Left ventricle myocardium inferior (tissue), 1 donor: ENCODE measurements at regions not wholly inside any gene's neighbourhood (a gene's known extent, or its start where the extent isn't known, plus 50 kb on each side); places are given as distances from the start of the nearest gene placed in this dataset.
"Not testable (repeated sequence)": the region's sequence is repeated elsewhere in the genome, so short reads cannot be mapped to it uniquely, and the experiment has no call there.

ENCODE experiments used
- DNase-seq: peaks from one replicate; pipeline ENCODE4 v3.0.0-alpha.2; 2020
- H3K27ac ChIP-seq: fragments of 200-600 bp; replicated peaks from 2 replicates; pipeline ENCODE4 v1.8.0; 2021
- H3K27me3 ChIP-seq: fragments of 200-600 bp; 2 replicates; pipeline ENCODE4 v1.8.0; 2021; ENCODE audit warnings: low read depth
- H3K36me3 ChIP-seq: fragments of 200-600 bp; 2 replicates; pipeline ENCODE4 v1.8.0; 2021
- H3K4me1 ChIP-seq: fragments of 200-600 bp; 2 replicates; pipeline ENCODE4 v1.8.0; 2021
- H3K4me3 ChIP-seq: fragments of 200-600 bp; 2 replicates; pipeline ENCODE4 v1.8.0; 2021; ENCODE audit warnings: mild to moderate bottlenecking, moderate library complexity
- H3K9me3 ChIP-seq: fragments of 200-600 bp; replicated peaks from 2 replicates; pipeline ENCODE4 v1.8.0; 2021
- intact Hi-C: fragments of 100-400 bp; cut with micrococcal nuclease; formaldehyde crosslinking; loops from one replicate; pipeline ENCODE4 v1.11.0; 2022
- TF ChIP-seq, protein P1 (sequence below): fragments of 200-600 bp; IDR thresholded peaks from 2 replicates; pipeline ENCODE4 v1.8.0; 2021; ENCODE audit warnings: antibody characterized with exemption, mild to moderate bottlenecking, borderline replicate concordance
- donor health status: DM: no; HTN: yes; CAD: no; lungs with severe emphysema.

DNA sequence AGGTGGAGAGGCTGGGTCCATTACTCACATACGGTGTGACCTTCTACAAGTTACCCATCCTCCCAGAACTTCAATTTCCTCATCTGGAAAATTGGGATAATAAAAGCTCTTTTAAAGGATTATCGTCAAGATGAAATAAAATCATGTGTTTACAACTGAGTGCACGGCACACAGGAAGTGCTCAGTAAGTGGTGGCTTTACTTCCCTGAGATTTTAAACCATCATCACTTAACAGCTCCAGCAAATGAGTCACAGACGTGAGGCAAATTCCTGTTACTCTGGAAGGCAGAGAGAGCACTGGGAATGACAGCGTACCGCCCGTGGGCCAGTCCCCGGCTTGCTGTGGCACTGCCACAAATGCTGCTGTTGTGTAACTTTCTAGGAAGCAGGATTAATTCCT is 64.1 kb downstream of the MRPL57 start:
- TF ChIP-seq, protein P1, sequence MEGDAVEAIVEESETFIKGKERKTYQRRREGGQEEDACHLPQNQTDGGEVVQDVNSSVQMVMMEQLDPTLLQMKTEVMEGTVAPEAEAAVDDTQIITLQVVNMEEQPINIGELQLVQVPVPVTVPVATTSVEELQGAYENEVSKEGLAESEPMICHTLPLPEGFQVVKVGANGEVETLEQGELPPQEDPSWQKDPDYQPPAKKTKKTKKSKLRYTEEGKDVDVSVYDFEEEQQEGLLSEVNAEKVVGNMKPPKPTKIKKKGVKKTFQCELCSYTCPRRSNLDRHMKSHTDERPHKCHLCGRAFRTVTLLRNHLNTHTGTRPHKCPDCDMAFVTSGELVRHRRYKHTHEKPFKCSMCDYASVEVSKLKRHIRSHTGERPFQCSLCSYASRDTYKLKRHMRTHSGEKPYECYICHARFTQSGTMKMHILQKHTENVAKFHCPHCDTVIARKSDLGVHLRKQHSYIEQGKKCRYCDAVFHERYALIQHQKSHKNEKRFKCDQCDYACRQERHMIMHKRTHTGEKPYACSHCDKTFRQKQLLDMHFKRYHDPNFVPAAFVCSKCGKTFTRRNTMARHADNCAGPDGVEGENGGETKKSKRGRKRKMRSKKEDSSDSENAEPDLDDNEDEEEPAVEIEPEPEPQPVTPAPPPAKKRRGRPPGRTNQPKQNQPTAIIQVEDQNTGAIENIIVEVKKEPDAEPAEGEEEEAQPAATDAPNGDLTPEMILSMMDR: no peak
- no peaks in the 10 kb centered on the region for H3K36me3 ChIP-seq
- no peaks in the 10 kb centered on the region for H3K4me1 ChIP-seq
- no peak overlapping the region for H3K4me3 ChIP-seq
- DNase-seq: no peak
- no peaks in the 10 kb centered on the region for H3K27me3 ChIP-seq
- peaks cover 6% of the 10 kb centered on the region for H3K9me3 ChIP-seq
- intact Hi-C loops: no loop called here
- H3K27ac ChIP-seq: no peak overlapping the region

DNA sequence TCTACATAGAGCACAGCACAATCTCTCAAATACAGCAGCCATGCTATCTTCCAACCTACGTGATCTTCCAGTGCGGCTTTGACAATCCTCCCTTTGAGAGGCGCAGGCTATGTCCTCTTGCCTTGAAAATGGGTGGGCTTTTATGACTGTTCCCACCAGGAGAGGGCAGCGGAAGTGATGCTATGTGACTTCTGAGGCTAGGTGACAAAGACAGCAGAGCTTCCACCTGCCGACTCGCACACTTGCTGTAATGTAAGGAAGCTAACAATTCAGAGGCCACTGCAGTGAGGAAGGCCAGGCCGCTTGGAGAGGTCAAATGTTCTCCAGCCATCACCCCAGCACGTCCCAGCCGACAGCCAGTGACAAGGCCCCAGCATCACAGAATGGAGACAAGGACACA is 65.8 kb downstream of the MRPL57 start:
- intact Hi-C loops: no loop called here
- DNase-seq: no peak
- H3K27ac ChIP-seq: no peak overlapping the region
- H3K27me3 ChIP-seq: no peaks in the 10 kb centered on the region
- H3K4me3 ChIP-seq: no peak overlapping the region
- TF ChIP-seq, protein P1: no peak
- peaks cover 6% of the 10 kb centered on the region for H3K9me3 ChIP-seq
- H3K4me1 ChIP-seq: no peaks in the 10 kb centered on the region
- no peaks in the 10 kb centered on the region for H3K36me3 ChIP-seq

DNA sequence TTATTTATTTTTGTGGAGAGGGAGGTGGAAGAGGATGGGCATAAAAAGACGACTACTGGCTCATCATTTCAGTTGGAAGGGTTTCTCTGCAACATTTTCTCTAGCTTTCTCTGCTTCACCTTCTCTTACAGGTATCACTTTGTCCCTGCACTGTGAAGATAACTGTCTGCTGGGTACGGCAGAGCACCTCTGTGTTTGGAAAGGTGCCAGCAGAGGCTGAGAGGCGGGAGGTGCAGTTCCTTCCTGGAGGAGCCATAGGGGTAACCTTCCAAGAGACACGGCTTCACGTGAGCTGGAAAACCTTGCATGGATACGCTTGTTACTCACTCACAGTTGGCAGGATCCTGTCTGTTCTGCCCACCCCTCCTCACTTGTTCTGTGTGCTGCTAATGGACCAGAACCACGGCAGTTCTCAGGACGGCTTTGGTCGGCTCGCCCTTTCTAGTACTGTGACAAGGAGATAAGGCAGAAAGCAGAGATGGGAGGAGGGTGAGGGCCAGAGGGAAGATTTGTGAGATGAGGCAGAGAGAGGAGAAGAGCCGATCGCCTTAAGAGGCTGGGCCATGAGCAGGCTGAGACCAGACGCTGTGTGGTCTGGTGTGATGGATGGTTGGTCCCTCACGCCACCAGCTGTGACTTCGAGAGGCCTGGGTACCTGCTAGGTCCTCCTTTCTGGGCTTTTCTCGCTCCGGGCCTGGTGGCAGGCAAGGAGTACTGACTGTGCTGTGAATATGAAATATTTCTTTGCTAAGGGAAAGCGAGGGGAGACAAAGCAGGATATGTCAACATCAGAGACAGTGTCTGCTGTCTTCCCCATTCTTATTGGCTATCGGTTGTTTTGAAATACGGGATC is 66.8 kb downstream of the MRPL57 start:
- Histone ChIP-seq H3K27ac (no peak overlapping the region), H3K4me3 (no peak overlapping the region)
- intact Hi-C loops: no loop called here

DNA sequence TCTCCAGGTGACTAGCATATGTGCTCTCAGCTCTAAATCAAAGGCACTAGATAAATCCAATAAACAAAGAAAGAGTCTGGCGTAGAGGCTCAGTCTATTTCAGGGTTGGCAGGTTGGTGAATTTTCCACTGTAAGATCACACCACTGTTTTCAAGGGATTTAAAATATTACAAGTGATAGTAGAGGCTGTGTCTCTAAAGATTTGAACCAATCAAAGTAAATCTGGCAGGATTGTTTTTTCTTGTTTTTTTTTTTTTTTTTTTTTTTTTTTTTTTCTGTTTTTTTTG is 67.4 kb downstream of the MRPL57 start:
- not testable (repeated sequence) for H3K27ac ChIP-seq

More for the DNA sequence above, 66.8 kb downstream of the MRPL57 start:
- Histone ChIP-seq H3K27me3 (no peaks in the 10 kb centered on the region), H3K4me1 (no peaks in the 10 kb centered on the region), H3K9me3 (peaks cover 6% of the 10 kb centered on the region), H3K36me3 (no peaks in the 10 kb centered on the region)
- no peak for DNase-seq
- TF ChIP-seq, protein P1: no peak

DNA sequence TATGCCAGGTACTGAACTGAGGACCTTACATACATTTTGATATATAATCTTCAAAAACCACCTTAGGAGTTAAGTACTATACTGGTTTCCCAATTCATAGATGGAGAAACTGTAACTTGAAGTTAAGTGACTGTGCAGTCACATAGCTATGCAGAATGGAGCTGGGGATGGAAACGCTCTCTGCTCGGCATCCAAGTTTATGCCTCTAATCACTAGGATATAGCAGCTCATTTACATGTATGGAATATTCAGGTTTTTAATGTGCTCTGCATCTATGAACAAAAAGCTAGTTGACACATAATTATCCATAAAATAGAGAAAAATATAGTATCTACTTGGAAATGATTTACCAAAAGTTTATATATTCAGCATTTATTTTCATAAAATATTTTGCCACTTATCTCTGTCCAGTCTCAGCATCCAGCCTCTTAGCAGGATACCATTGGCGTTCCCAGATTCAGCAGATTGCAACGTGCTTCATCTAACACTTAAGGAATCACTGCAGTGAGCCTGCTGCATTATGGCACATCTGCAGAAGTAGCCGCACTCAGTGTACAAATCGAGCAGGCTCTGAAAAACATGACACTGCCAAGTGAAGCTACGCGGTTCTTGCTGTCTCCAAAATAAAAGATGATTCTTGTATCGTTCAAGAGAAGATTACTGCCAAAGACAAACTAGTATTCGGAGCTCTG is 70.4 kb downstream of the MRPL57 start:
- intact Hi-C loops: no loop called here
- no peak for DNase-seq
- no peaks in the 10 kb centered on the region for H3K4me1 ChIP-seq
- no peaks in the 10 kb centered on the region for H3K27me3 ChIP-seq
- no peaks in the 10 kb centered on the region for H3K36me3 ChIP-seq
- H3K27ac ChIP-seq: no peak overlapping the region
- no peaks in the 10 kb centered on the region for H3K9me3 ChIP-seq
- TF ChIP-seq, protein P1: no peak
- H3K4me3 ChIP-seq: no peak overlapping the region

More for the DNA sequence above, 67.4 kb downstream of the MRPL57 start:
- H3K4me3 ChIP-seq, H3K9me3 ChIP-seq, DNase-seq, H3K27me3 ChIP-seq, H3K4me1 ChIP-seq, intact Hi-C loops, H3K36me3 ChIP-seq: not testable (repeated sequence)

DNA sequence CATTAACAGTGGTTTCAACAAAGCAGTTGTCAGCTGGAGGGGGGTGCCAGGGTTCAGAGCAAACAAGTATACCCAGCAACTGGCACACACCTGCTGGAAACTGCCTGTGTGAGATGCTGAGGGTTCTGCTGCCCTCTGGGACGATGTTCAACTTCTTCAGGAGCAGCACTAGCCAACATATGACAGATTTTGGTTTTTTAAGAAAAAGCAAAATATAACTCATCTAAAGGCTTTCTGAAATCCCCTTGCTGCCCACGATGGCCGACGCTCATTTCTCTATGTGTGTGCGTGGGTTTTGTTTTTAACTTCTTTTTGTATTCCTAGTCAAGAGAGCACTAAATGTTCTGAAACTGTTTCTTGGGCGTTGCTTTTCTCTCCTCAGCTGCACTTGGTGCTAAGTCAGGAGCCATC is 79.9 kb downstream of the MRPL57 start:
- H3K4me3 ChIP-seq: no peak overlapping the region
- H3K36me3 ChIP-seq: no peaks in the 10 kb centered on the region
- no peak for DNase-seq
- H3K9me3 ChIP-seq: no peaks in the 10 kb centered on the region
- TF ChIP-seq, protein P1: no peak
- no peaks in the 10 kb centered on the region for H3K4me1 ChIP-seq
- H3K27ac ChIP-seq: no peak overlapping the region
- peaks cover 14% of the 10 kb centered on the region for H3K27me3 ChIP-seq
- intact Hi-C loops: no loop called here
